Stimulated activated CD8-positive, alpha-beta memory T cell treated with anti-CD3 and anti-CD28 coated beads, Interleukin-12 subunit alpha, Interleukin-12 subunit beta, amount 100 ng/mL, for 4 hours (primary cell): ENCODE measurements at regions not wholly inside any gene's neighbourhood (a gene's known extent, or its start where the extent isn't known, plus 50 kb on each side); places are given as distances from the start of the nearest gene placed in this dataset.
"Not testable (repeated sequence)": the region's sequence is repeated elsewhere in the genome, so short reads cannot be mapped to it uniquely, and the experiment has no call there.

Experiments
- DNase-seq: peaks from one replicate; pipeline ENCODE4 v3.0.0-alpha.2; 2020; ENCODE audit warnings: low read depth

DNA sequence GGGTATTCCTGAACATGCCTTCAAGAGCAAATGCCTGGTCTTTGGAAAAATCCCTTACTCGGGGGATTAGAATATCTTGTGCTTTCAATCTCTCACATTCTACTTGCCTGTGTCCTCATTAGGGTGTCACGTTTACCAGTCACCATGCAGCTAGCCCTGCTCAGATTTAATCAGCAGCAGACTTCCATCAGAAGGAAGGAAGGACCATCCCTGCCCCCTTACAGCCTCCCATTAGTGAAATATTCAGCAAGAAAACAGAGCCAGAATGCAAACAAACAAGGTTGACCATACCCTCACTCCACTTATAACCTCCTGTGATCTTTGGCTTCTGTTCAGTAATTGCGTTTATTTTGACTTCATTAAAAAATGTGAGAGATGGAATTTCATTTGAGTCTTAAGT, 208.6 kb downstream of the CXCL12 start:
- no peak for DNase-seq

DNA sequence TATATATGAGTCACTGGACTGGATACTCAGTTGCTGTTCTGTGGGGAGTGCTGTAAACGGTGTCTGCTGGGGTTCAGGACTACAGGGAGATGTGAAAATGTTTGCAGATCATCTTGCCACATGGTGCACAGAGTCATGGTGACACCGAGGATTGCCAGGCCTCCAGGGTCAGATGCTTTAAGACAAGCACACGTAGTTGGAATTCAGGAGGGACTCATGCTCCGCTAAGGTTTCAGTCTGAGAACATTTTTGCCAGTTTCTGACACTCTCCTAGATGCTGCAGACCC, 211.3 kb downstream of the CXCL12 start:
- DNase-seq, result no peak

DNA sequence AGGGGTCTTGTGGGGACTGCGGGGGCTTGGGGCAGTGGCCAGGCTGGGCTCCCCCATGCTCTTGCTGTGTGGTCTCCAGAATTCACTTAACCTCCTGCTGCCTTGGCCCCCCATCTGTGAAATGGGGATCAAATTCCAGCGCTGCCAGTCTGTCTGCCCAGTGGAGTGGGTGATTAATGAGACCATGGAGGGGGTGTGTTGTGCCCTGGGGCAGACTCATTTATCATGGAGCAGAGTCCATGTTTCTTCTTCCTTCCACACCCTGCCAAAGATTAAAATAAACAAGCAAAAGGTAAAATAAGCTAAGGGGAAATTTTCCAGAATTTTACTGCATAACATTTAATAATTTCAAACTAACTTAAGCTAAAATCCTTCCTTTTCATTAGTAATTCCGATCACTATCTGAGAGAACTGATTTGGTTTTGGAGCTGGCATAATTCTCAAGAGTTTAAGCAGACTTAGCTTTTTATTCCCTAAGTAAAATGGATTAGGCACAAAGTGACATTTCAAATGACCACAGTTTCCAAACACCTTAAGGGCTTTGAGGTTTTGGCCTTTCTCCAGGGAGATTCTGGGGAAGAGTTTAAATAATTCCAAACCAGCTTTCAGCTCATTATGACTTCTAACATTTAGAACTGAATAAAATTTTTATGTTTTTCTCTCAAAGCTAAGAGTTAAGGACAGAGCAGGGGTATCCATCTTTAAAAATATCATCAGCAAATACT, 211.9 kb downstream of the CXCL12 start:
- DNase-seq, result no peak

DNA sequence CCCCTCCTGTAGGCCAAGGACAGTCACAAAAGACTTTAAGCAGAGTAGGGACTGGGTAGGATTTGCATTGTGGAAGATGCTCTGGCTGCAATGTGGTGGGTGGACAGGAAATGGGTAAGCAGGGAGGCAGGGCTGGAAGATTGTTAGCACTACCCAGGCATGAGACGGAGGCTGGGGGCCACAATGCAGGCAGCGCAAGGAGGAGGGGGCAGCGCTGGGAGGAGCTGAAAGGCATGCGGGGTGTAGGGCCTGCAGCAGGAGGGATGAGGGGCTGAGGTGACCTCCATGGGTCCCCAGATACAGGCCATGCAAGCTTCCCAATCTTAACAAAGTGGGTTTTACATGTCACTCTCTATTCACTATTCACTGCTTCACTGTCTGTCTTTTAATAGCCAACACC, 213.1 kb downstream of the CXCL12 start:
- DNase-seq, result no peak

DNA sequence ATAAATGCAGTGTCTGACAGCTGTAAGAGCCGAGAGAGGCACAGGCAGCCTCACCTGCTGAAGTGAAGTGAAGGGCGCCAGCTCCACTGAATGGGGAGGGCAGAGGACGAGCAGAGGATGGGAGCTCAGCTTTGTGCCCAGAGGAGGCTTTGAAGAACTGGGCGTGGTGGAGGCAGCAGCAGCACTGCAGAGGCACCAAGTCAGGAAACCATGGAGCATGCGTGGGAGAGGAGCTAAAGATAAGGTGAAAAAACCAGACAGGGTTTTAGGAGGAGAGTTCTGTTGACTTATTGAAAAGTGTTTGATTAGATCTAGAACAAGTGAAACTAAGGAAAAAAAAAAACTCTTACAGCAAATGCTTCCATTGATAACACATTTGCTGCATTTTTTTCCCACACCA, 216.4 kb downstream of the CXCL12 start:
- DNase-seq, result no peak

DNA sequence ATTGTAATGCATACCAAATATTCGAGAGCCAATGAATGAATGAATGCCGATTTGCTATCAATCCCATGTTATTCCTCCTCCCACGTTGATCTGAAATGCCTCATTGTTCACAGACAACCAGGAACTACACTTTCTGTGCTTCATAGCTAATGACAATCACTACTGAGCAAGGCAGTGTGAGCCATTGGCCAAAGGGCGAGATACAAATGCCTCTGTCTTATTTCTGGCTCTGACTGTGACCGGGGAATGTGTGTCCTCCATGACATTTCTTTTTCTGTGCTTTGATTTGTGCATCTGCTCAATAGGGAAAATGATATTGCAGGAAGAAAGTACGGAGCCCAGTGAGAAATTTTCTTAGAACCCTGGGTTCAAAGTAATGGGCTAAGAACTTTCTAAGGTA, 217.1 kb downstream of the CXCL12 start:
- no peak for DNase-seq

DNA sequence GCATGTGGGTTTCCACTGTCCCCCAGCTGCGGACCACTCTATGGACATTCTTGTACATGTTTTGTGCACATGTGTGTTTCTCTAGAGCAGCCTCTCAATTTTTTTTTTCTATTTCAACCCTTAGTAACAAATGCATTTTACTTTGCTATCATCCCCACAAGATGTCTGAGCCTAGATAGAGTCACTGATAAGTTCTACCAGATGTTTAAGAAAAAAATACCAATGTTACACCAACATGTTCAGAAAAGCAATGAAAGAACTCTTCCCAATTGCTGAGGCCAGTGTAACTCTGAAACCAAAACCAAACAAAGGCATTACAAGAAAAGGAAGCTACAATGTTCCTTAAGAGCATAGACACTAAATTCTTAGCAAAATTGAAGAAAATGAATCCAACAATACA, 218.5 kb downstream of the CXCL12 start:
- DNase-seq, result no peak

DNA sequence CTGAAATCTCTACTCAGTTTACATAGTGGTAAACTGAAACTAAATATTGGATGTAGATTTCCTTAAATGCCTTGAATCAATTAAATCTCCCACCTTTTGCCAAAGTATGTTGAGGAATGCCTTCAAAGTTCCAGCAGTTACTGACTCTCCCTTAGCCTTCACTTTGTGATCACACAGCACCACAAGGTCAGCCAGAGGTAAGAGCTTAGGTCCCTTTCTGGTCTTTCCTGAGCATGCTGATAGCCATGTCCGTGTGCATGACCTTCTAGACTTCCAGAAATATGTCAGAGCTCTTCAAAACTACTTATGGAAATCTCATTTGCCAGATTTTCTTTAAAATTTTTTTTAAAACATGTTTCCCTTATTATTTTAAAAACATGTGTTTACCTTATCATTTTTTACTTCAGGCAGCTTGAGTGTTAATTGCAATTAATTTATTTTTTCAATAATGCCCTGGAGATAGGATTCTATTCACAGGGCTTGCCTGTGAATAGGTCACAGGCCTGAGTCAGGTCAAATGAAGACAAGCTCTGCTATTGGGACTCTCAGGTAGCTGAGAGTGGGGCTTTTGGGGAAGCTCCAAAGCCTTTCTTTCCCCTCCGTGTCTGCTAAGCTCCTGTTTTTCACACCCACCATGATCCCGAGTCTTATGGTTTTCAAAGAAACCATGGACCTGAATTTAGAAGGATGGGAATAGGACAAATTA, 220.5 kb downstream of the CXCL12 start:
- no peak for DNase-seq

DNA sequence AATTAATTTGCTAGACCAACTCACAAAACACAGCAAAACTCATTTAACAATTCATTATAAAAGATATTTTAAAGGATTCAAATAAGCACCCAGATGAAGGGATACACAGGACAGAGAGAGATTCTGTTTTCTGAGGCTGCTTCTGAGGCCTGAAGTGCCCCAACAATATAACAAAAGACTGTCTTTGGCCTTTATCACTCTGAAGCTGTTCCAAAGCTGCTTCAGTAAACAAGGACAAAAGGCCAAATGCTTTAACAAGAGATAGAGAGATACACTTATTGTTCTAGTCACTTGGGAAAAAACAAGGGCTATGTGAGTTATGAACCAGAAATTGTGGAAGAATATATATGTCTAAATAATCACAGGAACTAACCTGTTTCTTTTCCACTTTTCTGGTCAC, 223.7 kb downstream of the CXCL12 start:
- DNase-seq, result no peak

DNA sequence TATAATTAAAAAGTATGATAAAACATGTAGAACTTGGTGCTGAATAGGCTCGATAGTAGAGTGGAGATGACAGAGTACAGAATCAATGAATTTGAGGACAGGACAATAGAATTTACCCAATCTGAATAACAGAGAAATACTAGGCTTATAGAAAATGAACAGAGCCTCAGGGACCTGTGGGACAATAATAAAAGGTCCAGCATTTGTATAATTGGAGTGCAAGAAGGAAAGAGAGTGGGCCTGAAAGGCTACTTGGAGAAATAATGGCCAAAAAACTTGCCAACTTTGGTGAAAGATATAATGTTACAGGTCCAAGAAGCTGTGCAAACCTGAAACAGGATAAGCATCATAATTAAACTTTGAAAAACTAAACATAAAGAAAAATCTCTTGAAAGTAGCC, 227.3 kb downstream of the CXCL12 start:
- no peak for DNase-seq

DNA sequence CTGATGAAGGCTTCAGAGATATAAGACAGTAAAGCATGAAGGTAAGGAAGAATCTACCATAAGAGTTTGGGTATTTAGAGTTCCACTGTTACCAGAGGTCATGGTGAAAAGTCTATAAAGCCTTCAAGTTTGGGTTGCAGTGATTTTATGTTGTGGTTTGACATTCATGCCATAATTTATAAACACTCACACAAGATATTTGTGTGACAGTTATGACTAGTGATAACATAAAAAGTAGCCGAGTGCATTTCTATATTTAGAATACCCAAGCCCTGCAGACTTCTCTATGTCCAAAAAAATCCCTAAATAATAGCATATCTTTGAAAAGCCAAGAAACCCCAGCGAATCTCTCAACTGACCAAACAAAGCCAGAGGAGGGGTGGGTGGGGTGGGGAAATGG, 229.9 kb downstream of the CXCL12 start:
- DNase-seq, result no peak

DNA sequence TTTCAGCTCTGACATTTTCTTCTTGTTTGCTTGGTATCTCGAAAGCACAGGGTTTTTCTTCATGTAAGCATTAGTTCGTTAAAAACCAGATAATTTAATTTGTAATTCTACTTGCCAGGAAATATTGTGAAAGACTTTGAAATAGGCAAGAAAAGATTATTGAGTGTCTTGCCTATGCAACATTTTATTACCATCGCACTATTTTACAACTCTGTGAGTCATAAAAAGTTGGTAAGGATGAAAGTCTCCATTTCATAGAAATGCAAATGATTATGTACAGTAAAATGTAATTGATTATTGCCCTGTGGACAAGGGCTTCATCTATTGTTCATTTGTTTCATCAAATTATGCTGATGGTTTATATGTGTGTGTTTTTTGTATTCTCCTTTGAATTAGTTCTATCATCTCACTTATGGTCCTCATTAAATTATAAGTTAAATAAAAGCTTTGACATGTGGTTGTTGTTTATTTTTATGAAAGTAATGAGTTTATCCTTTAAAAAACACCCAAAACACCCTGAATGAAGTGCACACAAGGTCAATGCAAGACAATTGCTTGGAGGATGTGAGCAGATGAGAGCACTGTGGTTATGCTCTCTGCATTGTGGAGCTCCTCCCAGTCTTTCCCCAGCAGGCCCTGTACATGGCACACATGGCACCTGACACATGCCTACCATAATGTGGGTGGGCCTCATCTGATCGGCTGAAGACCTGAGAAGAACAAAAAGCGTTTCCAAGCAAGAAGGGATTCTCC, 230.8 kb downstream of the CXCL12 start:
- DNase-seq, result no peak

DNA sequence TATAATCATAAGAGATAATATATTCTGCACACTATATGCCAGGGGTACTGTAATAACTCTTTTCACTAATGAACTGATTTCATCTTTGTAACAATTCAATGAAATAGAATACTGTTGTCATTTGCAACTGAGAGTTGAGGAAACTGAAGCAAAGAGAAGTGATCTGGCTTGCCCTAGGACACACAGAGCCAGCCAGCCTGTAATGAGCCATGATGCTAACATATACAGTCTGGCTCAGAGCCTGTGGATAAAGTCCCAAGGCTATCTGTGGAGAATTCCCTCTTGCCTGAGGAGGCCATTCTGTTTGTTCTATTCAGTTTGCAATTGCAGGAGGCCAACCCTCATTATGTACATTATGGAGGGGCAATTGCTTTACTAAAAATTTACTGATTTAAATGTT, 241.3 kb downstream of the CXCL12 start:
- DNase-seq, result no peak

DNA sequence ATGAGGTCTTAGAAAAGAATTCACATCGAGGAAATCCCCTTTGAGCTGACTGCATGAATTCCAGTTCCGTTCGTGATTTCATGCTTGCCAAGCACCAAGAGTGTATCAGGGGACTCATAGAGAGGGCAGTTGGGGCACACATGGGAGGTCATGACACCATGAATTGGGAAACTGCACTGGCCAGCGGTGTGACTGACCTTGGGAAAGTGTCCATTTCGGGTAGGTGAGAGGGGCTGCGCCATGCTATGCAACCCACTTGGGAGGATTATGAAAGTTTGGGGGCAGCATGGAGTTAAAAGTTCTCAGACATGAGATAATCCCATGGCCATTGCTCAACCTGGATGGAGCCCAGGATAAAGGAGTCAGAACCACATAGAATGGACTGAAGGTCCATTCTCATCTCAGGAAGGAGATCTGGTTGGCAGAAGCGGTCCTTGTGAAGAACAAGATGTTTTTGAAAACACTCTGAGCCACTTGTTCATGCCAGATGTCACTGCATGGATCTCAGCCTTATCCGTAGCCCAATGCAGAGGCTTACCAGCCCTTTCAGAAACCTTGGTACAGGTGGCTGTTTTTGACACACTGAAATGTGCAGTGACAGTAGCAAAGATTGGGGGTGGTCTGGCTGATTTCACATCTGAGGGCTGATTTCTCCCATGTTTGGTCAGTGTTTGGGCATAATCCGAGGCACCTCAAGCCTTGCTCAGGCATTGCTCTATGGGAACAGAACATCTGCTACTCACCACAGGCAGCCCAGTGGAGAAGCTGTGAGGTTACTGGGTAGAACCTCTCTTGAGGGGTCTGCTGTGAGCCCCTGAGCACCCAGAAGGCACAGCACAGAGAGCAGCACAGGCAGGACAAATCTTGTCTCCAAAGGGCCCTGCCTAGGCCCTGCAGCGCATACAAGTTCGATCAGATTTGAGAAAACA, 252.3 kb downstream of the CXCL12 start:
- DNase-seq, result no peak

DNA sequence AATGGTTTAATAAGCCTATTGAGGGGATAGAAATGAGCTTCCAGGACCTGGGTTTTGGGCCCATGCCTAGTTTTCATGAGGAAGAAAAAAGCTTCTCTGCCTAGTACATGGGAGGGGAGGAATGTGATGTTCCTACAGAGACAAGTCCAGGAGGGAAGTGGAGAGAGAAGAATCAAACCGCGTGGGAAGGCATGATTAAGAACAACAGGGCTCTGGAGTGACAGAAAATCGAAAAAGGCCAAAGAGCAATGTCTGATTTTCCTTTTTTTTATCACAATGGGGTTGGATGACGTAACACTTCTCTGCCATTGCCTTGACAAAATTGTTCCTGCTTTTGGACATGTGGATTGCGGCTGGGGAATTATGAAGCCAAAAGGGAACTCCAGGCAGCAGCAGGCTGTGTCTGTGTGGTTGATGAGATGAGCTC, 258.6 kb downstream of the CXCL12 start:
- no peak for DNase-seq

DNA sequence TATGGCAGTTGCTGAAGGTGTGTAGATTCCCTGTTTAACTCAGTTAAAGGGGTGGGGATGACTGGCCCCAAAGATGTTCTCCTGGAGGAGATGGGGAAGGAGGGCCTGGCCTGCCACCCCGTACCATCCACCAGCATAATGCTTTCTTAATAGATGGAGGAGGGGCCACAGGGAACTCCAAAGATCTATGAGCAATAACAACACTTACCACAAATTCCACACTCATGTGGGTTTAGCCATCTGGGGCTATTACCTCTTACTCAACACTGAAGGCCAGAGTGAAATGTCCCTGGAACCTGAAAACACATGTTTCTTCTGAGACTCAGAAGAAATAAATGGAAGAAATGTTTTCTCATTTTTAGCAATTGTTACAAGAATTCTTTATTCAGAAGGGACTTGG, 259.0 kb downstream of the CXCL12 start:
- DNase-seq, result no peak

DNA sequence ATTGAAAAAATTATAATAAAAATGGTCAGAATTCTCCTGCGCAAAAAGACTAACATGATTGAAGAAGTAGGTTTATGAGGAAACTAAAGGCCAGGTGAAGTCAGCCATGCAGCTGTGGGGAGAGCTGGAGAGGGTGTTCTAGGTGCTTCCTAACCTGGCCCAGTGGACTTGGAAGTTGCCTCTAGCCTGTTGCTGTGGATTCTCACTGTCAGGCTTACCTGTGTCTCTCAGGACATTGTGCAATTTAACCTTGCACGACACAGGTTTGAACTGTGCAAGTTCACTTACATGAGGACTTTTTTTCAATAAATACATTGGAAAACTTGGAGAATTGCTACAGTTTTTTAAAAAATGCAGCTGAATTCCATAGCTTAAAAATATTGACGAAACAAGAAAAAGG, 266.4 kb downstream of the CXCL12 start:
- DNase-seq, result no peak

DNA sequence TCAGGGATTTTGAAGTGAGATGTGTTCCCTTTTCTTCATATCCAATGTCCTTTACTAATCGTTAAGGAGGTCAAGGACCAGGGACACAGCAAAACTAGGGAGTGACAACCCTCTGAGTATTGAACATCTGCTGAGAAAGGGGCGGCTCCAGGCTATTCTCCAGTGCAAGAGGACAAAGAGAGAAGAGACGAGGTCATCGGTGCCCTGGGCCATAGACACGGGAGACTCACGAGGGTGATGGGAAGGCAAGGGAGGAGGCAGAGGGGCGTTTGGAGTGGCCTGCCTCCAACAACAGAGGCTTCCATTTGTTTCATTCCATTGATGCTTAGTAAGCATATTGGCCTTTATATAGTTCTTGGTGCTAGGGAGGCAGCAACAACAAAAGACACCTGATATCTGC, 268.4 kb downstream of the CXCL12 start:
- no peak for DNase-seq

DNA sequence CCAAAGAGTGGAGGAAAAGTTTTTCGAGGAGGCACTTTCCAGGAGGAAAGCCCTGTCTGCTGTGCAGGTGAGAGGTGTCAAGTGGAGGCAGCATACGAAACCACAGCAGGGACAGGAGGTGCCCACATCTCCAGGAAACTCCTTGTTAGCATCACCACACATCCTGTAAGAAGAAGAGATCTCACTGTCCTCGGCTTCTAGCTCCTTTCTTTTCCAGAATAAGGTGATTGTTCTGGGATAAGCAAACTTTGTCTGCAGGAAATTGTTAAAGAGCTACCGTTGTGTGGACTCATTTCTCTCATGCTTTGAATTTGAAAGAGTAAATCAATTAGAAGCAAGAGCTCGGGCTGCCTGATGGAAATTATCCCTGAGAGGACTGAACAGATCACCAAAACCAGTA, 269.4 kb downstream of the CXCL12 start:
- DNase-seq, result no peak

DNA sequence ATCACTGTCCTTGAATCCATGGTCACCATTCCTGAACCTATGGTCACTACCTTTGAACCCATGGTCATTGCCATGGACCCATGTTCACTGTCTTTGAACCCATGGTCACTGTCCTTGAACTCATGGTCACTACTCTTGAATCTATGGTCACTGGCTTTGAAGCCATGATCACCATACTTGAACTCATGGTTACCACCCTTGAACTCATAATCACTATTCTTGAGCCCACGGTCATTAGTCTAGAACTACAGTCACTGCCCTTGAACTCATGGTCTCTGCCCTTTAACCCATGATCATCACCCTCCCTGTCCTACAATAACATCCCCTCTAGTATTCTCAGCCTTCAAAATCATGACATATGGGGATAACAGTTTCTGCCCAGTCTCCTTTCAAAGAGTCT, 270.5 kb downstream of the CXCL12 start:
- no peak for DNase-seq

DNA sequence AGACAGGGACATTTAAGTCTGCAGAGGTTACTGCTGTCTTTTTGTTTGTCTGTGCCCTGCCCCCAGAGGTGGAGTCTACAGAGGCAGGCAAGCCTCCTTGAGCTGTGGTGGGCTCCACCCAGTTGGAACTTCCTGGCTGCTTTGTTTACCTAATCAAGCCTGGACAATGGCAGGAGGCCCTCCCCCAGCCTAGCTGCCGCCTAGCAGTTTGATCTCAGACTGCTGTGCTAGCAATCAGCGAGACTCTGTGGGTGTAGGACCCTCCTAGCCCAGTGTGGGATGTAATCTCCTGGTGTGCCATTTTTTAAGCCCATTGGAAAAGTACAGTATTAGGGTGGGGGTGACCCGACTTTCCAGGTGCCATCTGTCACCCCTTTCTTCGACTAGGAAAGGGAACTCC, 272.6 kb downstream of the CXCL12 start:
- DNase-seq, result not testable (repeated sequence)

DNA sequence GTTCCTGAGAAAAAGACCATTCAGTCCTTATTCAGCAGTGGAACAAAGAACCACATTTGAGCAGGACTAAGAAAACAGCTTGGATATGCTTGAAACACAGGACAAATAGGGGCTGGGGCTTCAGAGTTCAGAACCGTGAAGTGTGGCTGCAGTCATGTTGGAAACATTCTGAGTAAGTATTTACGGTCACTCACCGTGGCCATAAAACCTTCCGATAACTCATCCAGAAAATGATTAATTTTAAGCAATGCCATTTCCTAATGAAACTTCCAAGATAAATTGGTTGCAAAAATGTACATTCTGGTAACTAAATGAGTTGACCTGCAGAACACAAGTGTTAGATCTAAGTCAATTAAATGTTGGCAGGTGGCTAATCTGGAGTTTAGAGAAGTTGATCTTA, 279.2 kb downstream of the CXCL12 start:
- DNase-seq, result no peak
